ENCODE measurements at regions not wholly inside any gene's neighbourhood (a gene's known extent, or its start where the extent isn't known, plus 50 kb on each side); places are given as distances from the start of the nearest gene placed in this dataset.

DNA sequence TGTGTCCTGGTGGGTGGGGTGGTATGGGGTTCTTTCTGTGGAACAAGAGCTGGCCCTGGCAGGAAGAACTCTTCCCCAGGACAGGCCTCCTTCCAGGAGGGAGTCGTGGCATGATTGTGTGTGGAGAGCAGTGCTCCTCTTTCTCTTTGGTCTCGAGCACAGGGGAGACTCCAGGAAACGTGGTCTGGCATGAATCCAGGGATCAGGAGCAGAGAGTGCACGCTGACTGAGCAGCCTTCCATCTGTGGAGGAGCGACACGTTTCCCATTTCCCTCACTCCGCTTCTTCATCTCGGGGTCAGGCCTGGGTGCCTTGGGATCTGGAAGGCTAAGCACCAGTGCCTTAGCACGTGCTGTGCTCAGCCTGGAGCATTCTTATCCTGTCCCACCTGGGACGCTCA is 132.0 kb upstream of the HDAC4 start:
- no peak overlapping the region for H3K9ac ChIP-seq (ENCODE audit: control insufficient read depth, insufficient read depth, low read length)
- H2AFZ ChIP-seq (ENCODE audit: control insufficient read depth, low read depth, low read length): no peak overlapping the region
- POLR2A ChIA-PET: no interaction called here
- CTCF ChIA-PET: no interaction called here
- H3K79me2 ChIP-seq (ENCODE audit: control insufficient read depth, insufficient read depth, low read length): no peaks in the 10 kb centered on the region
- SMC1A ChIA-PET (ENCODE audit: uncharacterized antibody, unreplicated experiment): no interaction called here
- 3% methylated on average over 10 of the region's 10 CpGs for WGBS (ENCODE audit: insufficient coverage, insufficient replicate concordance, low lambda C conversion rate, missing lambda C conversion rate)
- H4K20me1 ChIP-seq (ENCODE audit: control insufficient read depth, insufficient read depth): no peaks in the 10 kb centered on the region
- DNase-seq (ENCODE audit: low read depth, low spot score) (no peak), FAIRE-seq (no peak), ATAC-seq (no peak)
- H3K27me3 ChIP-seq (replicated peaks in 1 of 2; ENCODE audit: control insufficient read depth in 2 of 2, insufficient read depth in 2 of 2, low read length in 1 of 2): no peaks in the 10 kb centered on the region
- RAD21 ChIA-PET (ENCODE audit: unreplicated experiment): no interaction called here
- no peaks in the 10 kb centered on the region for H3K36me3 ChIP-seq (ENCODE audit: control insufficient read depth in 2 of 2, insufficient read depth in 2 of 2, low read length in 1 of 2)
- no TSS peak for BruUV-seq (replicated peaks)
- intact Hi-C loops (cut with micrococcal nuclease; ENCODE audit: unreplicated experiment) (no loop called here), in situ Hi-C loops (cut with MboI) (no loop called here)
- H3K27ac ChIP-seq (ENCODE audit: control insufficient read depth, insufficient read depth): no peak overlapping the region
- TF ChIP-seq SMARCA5 (IDR thresholded peaks at IDR 0.05): no peak
- TF ChIP-seq EZH2 (IDR thresholded peaks at IDR 0.05; ENCODE audit: borderline replicate concordance, control insufficient read depth, low read depth, low read length): no peak
- no peak for TF ChIP-seq STAT1 (conservative IDR thresholded peaks at IDR 0.05)
- no peak for TF ChIP-seq NFIC (IDR thresholded peaks at IDR 0.05; ENCODE audit: low read depth, low read length)
- TF ChIP-seq E2F4 (IDR thresholded peaks at IDR 0.05; ENCODE audit: low read depth, low read length): no peak
- TF ChIP-seq HCFC1 (IDR thresholded peaks at IDR 0.05; ENCODE audit: low read length): no peak
- TF ChIP-seq POLR2AphosphoS5 (IDR thresholded peaks at IDR 0.05; ENCODE audit: low read length): no peak
- no peak for TF ChIP-seq MEF2A (IDR thresholded peaks at IDR 0.05; ENCODE audit: insufficient read depth, low read depth, low read length)
- no peak for TF ChIP-seq ZBTB40 (IDR thresholded peaks at IDR 0.05; ENCODE audit: borderline replicate concordance)
- no peaks in the 10 kb centered on the region for H3K4me1 ChIP-seq (ENCODE audit: control insufficient read depth, insufficient read depth, low read length)
- H3K4me3 ChIP-seq: no peak overlapping the region
- H3K9me3 ChIP-seq (replicated peaks; ENCODE audit: control insufficient read depth, insufficient read depth, low read length): no peaks in the 10 kb centered on the region; the same call in 2 of the 3 replicates
- no peak overlapping the region for H3K4me2 ChIP-seq (ENCODE audit: control insufficient read depth, insufficient read depth)

All from GM12878 (cell line).